ENCODE measurements at regions not wholly inside any gene's neighbourhood (a gene's known extent, or its start where the extent isn't known, plus 50 kb on each side); places are given as distances from the start of the nearest gene placed in this dataset.

GRCh38 chr18:30694773-30695172 is 347.8 kb downstream of the DSC3 start:
- Histone ChIP-seq H3K4me1 (no peaks in the 10 kb centered on the region), H3K36me3 (ENCODE audit: control insufficient read depth, insufficient read depth, low read length) (no peaks in the 10 kb centered on the region), H3K27me3 (replicated peaks; ENCODE audit: control insufficient read depth, insufficient read depth, low read length) (no peaks in the 10 kb centered on the region; the same call in 1 of the 2 replicates), H3K9me3 (no peaks in the 10 kb centered on the region), H3K4me3 (ENCODE audit: low read depth, low read length) (no peak overlapping the region)
- intact Hi-C loops (cut with micrococcal nuclease; ENCODE audit: unreplicated experiment): no loop called here
- Mint-ChIP-seq H3K9me3 (ENCODE audit: unreplicated experiment) (no peaks in the 10 kb centered on the region), H3K27ac (ENCODE audit: unreplicated experiment) (no peak overlapping the region), H3K27me3 (ENCODE audit: insufficient read depth, unreplicated experiment) (no peaks in the 10 kb centered on the region), H3K4me1 (ENCODE audit: low read depth, unreplicated experiment) (no peaks in the 10 kb centered on the region), H3K36me3 (ENCODE audit: insufficient read depth, unreplicated experiment) (no peaks in the 10 kb centered on the region), H3K4me3 (ENCODE audit: unreplicated experiment) (no peak overlapping the region)
- TF ChIP-seq, protein P1, sequence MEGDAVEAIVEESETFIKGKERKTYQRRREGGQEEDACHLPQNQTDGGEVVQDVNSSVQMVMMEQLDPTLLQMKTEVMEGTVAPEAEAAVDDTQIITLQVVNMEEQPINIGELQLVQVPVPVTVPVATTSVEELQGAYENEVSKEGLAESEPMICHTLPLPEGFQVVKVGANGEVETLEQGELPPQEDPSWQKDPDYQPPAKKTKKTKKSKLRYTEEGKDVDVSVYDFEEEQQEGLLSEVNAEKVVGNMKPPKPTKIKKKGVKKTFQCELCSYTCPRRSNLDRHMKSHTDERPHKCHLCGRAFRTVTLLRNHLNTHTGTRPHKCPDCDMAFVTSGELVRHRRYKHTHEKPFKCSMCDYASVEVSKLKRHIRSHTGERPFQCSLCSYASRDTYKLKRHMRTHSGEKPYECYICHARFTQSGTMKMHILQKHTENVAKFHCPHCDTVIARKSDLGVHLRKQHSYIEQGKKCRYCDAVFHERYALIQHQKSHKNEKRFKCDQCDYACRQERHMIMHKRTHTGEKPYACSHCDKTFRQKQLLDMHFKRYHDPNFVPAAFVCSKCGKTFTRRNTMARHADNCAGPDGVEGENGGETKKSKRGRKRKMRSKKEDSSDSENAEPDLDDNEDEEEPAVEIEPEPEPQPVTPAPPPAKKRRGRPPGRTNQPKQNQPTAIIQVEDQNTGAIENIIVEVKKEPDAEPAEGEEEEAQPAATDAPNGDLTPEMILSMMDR (IDR thresholded peaks at IDR 0.05; ENCODE audit: insufficient read depth in 1 of 2, low read depth in 1 of 2, low read length in 1 of 2, severe bottlenecking in 1 of 2, unreplicated experiment in 1 of 2): no peak
- DNase-seq: no peak
- ChIA-PET POLR2A (no interaction called here), CTCF (no interaction called here)
- BruUV-seq (replicated peaks): no TSS peak

GRCh38 chr18:30689216-30689615 is 353.3 kb downstream of the DSC3 start:
- Mint-ChIP-seq H3K4me1 (ENCODE audit: low read depth, unreplicated experiment) (no peaks in the 10 kb centered on the region), H3K27ac (ENCODE audit: unreplicated experiment) (no peak overlapping the region), H3K9me3 (ENCODE audit: unreplicated experiment) (no peaks in the 10 kb centered on the region), H3K27me3 (ENCODE audit: insufficient read depth, unreplicated experiment) (peaks cover 6% of the 10 kb centered on the region), H3K4me3 (ENCODE audit: unreplicated experiment) (no peak overlapping the region), H3K36me3 (ENCODE audit: insufficient read depth, unreplicated experiment) (no peaks in the 10 kb centered on the region)
- intact Hi-C loops (cut with micrococcal nuclease; ENCODE audit: unreplicated experiment): no loop called here
- H3K36me3 ChIP-seq (ENCODE audit: control insufficient read depth, insufficient read depth, low read length): no peaks in the 10 kb centered on the region
- H3K27me3 ChIP-seq (replicated peaks; ENCODE audit: control insufficient read depth, insufficient read depth, low read length): no peaks in the 10 kb centered on the region
- POLR2A ChIA-PET: no interaction called here
- no peaks in the 10 kb centered on the region for H3K4me1 ChIP-seq
- no peak overlapping the region for H3K4me3 ChIP-seq (ENCODE audit: low read depth, low read length)
- CTCF ChIA-PET: no interaction called here
- no peaks in the 10 kb centered on the region for H3K9me3 ChIP-seq
- TF ChIP-seq, protein P1 (IDR thresholded peaks at IDR 0.05; ENCODE audit: insufficient read depth in 1 of 2, low read depth in 1 of 2, low read length in 1 of 2, severe bottlenecking in 1 of 2, unreplicated experiment in 1 of 2): no peak
- BruUV-seq (replicated peaks): no TSS peak
- DNase-seq: no peak

DNA sequence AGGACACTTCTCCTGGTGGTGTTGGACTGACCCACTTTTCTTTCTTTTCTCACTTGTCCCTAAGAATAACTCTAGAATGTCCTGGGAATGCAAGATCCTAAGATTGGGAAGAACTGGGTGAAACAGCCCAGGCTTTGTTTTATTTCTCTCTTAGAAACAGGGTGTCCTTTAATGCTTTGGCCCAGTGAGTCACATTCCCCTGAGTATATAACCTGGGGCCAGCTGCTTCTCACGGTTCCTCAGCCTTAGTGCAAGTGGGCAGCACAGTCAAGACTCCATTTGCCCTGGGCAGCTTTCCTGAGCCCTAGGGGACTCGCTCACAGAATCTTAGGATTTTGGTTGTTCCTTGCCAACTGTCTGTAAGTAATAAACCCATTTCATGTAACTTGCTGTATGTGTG is 355.0 kb downstream of the DSC3 start:
- Histone ChIP-seq H3K4me1 (no peaks in the 10 kb centered on the region), H3K36me3 (ENCODE audit: control insufficient read depth, insufficient read depth, low read length) (no peaks in the 10 kb centered on the region), H3K27me3 (replicated peaks; ENCODE audit: control insufficient read depth, insufficient read depth, low read length) (no peaks in the 10 kb centered on the region), H3K9me3 (no peaks in the 10 kb centered on the region), H3K4me3 (ENCODE audit: low read depth, low read length) (no peak overlapping the region)
- POLR2A ChIA-PET: no interaction called here
- Mint-ChIP-seq H3K36me3 (ENCODE audit: insufficient read depth, unreplicated experiment) (no peaks in the 10 kb centered on the region), H3K4me3 (ENCODE audit: unreplicated experiment) (no peak overlapping the region), H3K4me1 (ENCODE audit: low read depth, unreplicated experiment) (no peaks in the 10 kb centered on the region), H3K9me3 (ENCODE audit: unreplicated experiment) (no peaks in the 10 kb centered on the region), H3K27me3 (ENCODE audit: insufficient read depth, unreplicated experiment) (peaks cover 6% of the 10 kb centered on the region), H3K27ac (ENCODE audit: unreplicated experiment) (no peak overlapping the region)
- intact Hi-C loops (cut with micrococcal nuclease; ENCODE audit: unreplicated experiment): no loop called here
- TF ChIP-seq, protein P1 (IDR thresholded peaks at IDR 0.05; ENCODE audit: insufficient read depth in 1 of 2, low read depth in 1 of 2, low read length in 1 of 2, severe bottlenecking in 1 of 2, unreplicated experiment in 1 of 2): no peak
- no peak for DNase-seq
- CTCF ChIA-PET: no interaction called here
- no TSS peak for BruUV-seq (replicated peaks)
